Activated effector memory CD4-positive, alpha-beta T cell treated with anti-CD3 and anti-CD28 coated beads, Interleukin-2, amount 50 U/mL, for 16 hours (primary cell): ENCODE measurements at regions not wholly inside any gene's neighbourhood (a gene's known extent, or its start where the extent isn't known, plus 50 kb on each side); places are given as distances from the start of the nearest gene placed in this dataset.
A peak's percentile ranks its signal among the peaks of the same experiment; 100 is the strongest.

ENCODE experiments used
- DNase-seq: peaks from one replicate; pipeline ENCODE4 v3.0.0-alpha.2; 2020

DNA sequence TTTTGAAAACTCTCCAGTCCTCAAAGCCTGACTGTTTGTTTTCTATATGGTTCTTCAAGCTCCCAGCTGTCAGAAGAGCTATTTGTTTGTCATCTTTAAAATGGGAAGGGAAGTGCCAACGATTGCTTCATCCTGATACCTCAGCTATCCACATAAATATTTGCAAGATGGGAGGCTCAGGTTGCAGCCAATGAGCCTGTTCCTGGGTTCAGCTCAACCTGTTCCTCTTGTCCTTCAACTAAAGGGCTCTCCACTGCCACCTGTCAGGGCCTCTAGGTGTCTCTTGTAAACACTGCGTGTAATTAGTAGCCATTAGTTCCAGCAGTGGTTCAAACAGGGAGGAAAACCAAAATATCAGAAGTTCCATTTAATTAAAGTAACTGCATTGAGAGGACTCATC lies 445.1 kb downstream of the AJAP1 start:
- no peak for DNase-seq

DNA sequence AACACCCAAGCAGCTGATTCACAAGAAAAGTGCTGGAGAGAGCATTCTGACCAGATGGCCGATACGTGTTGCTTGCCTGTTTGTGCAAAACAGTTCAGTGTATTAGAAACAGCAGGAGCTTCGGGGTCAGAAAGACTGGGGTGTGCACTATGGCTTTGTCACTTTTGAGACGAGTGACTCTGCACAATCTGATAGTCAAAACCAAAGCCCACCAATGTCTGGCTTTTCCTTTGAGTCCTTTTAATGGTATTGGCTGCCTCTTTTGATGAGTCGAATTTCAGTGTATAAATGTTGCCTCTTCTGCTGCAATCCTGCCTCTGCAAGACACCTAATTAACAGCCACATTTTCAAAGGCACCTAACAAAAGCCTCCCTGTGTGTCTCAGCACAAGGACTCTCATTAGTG lies 444.6 kb downstream of the AJAP1 start:
- no peak for DNase-seq

DNA sequence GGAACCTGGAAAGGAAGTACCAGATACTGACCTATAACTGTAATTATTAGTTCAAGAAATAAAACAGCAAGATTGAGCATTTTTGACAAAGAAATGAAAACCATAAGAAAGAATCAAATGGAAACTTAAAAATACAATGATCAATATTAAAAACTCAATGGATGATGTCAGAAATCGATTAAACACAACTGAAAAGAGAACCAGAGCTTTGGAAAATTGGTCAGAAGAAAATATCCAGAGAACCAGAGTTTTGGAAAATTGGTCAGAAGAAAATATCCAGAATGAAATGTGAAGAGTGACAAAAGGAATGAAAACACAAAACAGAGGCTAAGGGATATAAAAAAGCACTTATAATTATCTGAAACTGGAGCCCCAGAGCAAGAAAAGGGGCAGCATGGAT lies 438.6 kb downstream of the AJAP1 start:
- no peak for DNase-seq

DNA sequence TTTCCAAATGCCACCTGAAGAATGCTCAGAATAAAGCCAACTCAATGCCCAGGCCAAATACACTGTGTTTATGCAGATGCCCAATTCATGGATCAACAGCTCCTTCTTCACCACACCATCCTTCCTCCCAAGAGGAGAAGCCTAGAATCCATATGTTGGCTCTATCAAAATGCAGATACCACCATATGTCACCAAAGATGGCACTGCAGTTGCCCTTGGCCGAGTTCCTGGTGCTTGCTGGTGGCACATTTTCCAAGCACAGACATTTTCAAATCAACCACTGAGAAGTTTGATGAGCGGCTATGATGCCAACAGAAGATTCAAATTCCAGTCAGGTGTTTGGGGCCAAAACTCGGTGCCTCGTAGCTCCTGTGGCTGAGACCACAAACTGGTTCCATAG lies 430.3 kb downstream of the AJAP1 start:
- DNase-seq: no peak

DNA sequence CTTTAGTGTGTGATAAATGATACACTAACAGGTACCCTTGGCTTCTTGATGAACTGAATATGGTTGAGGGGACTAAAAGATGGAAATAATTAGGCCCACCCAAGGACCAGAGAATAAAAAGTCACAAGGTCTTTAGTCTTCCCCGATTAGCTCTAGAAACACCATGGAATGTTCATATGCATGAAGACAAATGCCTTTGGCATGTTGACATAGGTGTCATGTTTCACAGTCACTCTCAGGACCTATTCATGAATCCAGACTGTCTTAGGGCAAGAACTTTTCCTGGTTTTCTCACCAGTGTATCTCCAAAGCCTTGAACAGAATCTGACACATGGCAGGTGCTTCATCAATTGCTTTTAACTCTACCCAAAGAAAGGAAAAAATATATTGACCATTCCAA lies 412.8 kb downstream of the AJAP1 start:
- no peak for DNase-seq

DNA sequence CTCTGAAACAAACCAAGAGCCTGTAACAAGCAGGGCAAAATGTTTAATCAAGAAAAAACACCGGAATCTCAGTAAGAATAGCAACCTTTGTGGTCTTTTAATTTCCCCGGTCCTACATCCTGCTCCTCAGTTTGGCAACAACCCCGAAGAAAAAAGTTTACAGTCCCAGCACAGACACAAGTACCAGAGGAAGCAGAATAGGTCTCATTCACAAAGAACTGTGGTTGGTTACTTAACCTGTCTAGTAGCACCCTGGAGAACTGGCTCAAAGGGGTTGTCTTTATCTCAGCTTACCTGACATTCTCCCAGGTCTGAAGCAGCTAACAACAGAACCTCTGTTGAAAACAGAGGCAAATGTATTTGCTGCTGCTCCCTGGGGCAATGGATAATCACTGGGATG lies 399.3 kb downstream of the AJAP1 start:
- DNase-seq: no peak

DNA sequence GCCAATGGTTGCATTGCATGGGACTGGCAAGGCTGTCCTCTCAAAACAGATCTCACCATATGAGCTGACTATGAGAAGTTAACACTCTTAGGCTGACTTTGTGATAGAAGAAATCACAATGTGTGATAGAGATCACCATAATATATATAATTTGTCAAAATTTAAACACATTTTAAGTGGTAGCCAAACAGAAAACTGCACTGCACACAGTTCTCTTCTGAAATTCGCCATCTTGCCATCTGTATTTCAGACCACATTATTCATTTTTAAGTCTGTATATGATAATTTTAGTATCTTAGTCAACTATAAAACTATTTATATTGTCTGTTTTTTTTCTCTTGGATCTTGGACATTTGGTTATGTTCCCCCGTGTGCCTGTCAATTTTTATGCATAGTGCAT lies 374.7 kb downstream of the AJAP1 start:
- DNase-seq: no peak

DNA sequence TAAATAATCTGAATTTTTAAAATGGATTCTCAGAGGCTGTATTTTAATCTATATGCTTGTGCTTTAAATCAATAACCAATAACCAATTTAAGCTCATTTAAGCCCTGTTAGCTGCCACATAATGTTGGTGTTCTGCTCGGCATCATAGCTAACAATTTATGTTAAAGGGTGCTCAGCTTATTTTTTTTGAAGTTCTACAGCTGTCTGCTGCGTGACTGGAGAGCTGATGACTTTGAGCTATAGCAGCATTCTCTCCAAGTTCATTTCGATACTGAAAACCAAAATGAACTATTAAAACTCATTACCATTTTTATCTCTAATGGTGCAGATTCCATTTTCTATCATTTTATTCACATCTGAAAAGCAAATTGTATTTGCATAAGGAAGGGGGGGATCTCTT lies 357.8 kb downstream of the AJAP1 start:
- no peak for DNase-seq

DNA sequence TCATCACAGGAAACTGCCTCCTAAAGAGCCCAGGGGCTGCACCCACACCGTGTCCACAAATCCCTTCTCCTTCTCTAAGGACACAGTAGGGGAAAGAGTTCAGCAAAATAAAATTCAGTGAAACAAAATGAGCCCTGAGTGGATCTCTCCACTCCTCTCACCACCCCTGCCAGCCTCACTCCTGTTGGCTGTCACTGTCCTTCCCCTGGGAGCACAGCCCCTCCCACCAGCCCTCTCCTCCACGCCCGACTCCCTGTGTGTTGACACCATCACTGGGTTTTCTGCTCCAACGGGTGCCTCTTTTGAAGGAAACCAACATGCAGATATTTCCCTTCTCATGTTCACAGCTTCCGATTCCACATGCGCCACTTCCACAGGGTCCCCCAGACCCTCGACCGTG lies 356.2 kb downstream of the AJAP1 start:
- no peak for DNase-seq

DNA sequence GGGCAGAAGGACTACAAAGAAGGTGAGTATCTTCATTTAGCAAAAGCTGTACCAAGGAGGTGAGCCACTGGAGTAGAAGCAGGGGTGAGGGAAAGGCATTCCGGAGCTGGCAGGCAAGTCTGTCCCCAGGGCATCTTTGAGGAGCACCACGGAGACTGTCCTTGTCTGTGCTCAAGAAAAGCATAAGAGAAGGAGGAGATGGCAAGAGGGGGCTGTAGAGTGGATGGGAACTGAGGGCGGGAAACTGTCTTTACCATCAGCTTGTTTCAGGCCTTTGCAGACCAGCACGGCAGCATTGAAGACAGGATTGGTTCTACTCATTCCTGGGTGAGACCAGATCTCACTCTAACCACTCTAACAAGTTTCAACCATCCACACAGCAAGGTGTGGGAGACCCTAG lies 355.8 kb downstream of the AJAP1 start:
- DNase-seq: no peak

DNA sequence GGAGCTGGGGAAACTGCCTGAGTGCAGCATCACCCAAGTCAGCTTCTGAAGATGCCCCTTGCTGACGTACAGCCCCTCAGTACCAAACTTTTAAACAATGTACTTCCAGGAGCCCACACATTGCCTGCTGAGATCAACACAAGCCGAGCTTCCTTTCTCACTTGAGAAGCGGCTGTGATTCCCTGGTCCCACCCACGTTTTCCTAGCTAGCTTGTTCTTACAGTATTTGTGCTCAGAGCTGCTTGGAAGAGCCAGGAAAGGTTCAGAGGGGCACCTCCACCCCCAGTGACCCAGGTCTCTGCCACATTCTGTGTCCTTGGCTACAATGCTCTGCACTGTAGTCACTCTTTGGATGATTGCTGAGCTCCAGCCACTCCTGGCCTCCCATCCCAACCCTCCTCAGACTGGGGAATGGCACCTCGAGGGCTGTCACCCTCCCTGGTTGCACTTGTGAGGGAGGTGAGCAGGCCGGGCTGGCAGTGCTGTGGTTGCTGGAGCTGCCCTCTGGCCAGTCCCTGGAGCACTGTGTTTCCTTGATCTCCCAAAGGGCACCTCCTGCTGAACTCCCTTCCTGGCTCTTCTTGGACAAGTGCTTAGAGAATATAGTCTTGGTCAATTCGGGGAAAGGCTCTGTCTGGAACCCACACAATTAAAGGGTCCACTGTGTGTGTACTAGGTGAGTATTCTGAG lies 355.1 kb downstream of the AJAP1 start:
- no peak for DNase-seq

DNA sequence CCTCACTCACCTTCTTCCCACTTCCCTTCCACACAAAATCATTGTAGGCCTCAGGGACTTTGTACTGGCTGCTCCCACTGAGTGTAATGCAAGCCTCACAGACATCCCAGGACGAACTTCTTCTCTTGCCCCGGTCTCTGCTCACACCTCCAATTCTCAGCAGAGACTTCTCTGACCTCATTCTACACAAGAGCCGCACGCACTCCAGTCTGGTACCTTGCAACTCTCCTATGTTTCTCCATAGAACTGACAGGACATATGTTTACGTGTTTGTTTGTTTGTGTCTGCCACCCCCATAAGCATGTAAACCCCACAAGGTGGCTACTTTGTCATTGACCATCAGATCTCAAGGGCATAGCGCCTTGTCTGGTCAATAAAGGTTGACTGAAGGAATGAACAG lies 350.8 kb downstream of the AJAP1 start:
- DNase-seq: no peak

DNA sequence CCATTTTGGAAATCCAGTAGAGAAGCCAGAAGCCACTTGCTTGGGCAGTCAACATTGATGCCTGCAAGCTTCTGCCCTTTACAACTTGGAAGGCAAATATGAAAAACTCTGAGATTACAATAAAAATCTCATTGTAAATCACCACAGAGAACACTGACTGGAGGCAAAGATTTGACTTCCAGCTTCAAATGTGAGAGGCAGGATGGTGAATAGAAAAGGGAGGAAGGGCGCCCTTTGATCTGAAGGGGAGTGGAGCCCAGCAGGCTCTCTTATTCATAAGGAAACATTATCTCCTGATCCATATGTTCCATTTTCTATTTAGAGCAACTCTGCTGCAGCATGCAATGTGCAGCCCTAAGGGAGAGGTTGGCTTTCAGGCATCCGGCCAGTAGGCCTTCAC lies 348.3 kb downstream of the AJAP1 start:
- DNase-seq: no peak

DNA sequence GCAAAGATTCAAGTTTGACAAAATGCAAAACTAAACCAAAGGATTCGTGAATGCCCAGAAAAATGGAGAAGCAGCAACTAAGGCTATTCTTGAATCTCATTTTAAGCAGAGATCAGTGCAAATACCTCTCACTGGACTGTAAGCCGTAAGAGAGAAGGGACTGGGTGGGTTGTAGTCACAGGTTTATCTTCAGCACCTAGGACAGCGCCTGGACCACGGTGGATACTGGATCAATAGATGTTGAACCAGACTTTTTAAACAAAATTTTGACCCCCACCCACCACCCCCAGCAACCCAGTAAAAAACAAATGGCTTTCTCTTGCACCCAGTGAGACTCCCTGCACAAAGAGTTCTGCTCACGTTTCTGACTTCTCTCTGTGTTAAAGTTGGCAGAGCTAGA lies 347.1 kb downstream of the AJAP1 start:
- no peak for DNase-seq

DNA sequence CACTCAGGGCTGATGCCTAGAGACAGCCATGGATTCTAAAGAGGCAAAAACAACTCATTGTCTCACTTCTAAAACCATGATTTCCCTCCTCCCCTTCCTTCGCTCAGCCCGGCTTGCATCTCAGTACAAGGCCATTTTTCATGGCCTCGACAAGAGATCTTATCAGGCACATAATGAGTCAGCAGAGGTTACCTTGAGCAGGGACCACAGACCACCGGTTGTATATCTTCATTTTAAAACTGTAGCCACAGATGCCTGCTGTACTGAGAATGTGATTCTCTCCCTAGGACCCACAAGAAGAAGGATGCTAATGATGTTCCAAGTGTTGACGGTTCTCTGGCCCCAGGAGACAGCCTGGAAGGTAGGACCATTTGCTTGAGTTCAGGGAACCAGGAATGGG lies 331.9 kb downstream of the AJAP1 start:
- no peak for DNase-seq

DNA sequence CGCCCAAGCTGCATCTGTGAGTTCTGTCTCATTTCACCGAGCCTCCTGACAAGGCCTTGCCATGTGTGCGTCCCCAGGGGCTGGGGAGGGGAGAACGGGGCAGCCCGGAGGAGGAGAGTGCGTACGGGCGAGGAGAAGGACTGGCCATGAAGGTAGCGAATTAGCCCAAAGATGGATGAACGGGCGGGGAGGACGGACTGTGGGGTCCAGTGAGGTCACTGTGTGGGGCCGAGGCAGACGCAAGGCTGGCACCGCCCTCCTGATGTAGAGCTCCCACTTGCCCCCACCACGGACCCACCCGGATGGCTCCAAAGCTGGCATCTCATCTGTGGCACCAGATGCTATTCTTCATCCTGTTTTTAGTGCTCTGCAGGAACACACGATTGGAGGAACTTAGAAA lies 330.4 kb downstream of the AJAP1 start:
- DNase-seq: no peak

DNA sequence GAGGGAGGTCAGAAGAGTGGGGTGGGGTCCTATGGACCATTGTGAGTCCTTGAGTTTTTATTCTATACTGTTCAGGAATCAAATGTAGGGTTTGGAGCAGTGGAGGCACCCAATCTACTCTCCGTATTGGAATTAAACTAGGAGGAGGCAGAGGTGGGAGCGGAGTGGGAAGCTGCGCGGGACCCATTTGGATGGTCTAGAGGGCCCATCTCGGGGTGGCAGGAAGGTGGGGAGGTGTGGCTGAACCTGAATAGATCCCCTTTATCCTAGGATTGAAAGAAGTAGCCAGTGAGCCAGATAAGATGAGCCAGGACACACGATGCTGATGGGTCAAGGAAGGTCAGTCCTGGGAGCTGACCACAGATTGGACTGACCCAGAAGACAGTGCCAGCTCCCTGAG lies 325.8 kb downstream of the AJAP1 start:
- DNase-seq: peak; percentile 10

DNA sequence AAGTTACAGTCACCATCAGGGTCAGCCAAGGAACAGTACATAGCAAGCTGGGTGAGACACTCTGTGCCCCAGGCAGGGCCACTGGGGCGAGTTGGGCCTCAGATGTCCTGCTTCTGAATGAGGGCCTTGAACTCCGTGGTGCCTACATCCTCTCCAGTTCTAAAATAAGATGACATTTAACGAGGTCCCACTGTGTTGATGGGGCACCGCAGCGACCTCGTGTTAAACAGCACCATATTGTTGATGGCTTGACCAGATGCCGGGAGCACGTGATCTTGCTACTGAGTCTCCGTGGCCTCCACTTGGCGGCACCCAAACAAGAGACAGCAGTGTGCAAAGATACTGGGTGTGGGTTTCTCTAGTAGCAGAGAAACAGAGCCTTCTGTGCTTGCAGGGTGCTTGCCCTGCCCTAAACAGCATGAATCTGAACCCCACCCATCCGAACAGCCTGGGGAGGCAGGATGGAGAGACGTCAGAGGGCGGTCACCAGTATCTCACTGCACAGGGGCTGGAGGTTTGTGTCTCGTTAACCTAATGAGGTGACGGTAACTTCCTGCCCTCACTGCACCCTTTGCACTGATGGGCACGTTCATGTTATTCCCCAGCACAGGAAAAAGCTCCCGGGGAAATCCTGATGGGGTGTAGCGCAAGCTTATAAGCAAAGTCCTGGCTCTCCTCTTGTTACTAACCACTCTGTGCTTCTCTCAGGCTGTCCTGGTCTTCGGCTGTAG lies 324.4 kb downstream of the AJAP1 start:
- no peak for DNase-seq

DNA sequence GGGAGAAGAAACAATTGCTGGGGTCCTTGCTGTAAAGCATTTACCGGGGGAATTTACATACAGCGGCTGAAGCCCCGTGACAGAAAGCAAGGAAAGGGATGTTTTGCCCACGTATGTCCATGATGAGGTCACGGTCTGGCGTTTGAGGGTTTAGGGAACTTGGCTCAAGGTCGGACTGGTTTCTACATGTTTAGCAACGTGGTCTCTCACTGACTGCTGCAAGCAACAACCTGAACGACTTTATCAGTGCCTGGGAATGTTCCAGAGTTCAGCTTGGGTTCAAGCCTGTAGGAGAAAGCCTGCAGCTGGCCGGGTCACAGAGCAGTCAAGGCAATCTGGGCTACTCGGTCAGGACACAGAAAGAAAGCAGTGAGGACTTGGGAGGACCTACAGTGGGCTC lies 323.3 kb downstream of the AJAP1 start:
- DNase-seq: no peak

DNA sequence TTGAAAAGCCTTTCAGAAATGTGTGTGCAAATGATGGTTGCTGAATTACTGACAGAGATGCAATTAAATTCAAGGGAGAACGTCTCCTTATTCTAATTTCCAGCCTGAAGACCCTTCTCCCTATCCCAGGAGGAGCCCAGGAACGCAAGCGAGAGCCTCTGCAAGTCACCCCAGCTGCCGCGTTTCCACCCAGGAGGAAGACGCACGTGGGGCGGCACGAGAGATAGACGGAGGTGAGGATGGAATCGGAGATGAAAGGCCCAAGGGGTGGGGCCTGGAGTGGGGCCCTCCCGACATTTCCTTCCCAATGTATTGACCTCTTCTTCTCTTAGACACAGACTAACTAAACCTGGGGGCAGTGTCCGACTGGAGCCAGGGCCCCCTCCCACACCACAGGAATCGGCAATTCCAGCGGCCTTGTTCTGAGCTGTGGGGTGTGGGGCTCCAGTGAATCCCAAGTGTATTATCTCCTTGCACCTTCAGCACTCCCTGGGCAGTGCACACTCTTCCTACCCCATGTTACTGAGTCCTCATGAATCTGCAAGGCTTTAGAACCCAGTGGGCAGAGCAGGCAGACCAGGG lies 322.5 kb downstream of the AJAP1 start:
- no peak for DNase-seq

DNA sequence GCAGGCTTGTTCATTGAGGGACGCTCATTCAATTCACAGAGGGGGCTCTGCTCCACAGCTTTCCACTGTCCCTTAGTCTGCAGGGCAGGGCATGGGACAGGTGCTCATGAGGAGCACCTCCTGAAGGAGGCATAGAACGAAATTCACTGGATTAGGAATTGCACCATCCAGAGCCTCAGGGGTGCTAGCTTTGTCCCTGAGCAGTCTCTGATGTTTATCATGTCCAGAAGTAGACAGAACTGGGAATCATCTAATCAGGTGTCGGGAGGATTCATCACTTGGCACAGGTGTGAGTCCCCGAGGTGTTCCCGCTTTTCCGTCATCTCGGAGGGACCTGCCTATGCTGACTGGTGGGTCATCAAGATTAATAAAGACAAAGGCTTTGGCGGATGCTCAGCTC lies 321.4 kb downstream of the AJAP1 start:
- DNase-seq: peak; percentile 27

DNA sequence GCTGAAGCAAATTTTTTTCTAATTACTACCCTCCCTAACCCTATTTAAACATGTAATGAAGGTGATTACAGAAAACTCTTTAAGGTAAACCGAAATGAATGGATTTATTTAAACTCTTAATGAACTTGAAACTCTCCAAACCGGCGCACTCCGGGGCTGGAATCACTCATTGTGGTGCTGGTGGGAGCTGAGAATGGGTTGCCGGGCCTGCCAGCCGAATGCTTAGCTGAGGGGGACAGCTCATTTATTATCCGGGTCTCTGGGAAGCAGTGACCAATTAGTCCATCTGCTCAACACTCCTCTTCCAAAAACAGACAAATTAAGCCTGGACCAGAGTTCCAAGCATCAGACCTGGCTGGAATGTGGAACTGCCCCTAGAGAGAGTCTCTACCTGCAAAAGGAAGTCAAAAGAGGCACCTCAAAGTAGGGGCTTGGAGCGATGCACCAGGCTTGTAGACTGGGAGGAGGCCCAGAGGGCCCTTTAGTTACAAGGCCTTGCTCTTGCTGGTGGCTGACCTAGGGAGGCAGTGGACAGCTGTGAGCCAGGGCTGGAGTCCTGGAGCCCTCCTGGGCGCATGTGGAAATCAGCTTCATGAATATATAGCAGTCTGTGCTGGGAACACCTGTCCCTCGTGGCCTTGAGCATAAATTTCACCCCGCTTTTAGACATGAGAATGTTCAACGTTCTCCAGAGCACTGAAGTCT lies 320.7 kb downstream of the AJAP1 start:
- peak; percentile 38 for DNase-seq

DNA sequence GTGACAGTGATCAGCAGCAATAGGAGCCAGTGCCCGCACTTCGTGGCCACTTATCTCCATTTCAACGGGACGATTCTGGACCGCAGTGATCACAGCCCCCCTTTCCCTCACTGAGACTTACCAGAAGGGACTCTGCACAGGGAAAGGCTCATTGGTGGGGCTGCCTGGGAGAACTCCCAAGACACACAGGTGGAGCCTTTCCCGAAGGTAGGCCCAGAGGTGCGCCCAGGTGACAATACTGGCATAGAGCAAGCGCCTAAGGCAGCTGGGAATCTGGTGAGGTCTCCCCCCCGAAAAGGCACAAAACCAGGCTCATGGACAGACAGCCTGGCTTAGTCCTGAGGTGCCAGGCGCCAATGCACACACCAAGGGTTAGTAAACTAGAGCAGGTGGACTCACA lies 318.9 kb downstream of the AJAP1 start:
- peak; percentile 34 for DNase-seq

DNA sequence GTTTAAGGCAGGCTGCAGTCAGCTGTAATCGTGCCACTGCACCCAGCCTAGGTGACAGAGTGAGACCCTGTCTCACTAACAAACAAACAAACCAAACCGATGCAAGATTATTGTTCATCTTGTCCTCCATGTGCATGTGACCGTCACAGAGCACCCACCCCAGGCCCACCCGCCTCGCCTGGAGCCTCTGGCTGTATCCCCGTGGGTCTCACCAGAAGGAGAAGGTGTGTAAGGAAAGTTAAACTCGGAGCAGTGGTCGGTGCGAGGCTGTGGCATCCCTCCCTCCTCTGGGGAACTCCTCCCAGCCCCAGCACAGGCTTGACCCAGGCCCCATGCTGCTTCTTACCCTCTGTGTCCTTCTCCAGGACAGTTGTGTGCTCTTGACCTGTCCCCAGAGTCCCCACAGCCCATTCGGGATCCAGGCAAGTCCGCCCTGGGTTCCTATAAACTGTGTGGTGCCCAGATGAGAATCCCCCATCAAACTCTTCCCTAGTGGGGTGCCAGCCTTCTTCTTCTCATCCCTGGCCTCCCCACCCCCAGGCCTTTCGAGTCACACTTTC lies 318.4 kb downstream of the AJAP1 start:
- DNase-seq: peak; percentile 44
